ENCODE measurements at regions not wholly inside any gene's neighbourhood (a gene's known extent, or its start where the extent isn't known, plus 50 kb on each side); places are given as distances from the start of the nearest gene placed in this dataset.

DNA sequence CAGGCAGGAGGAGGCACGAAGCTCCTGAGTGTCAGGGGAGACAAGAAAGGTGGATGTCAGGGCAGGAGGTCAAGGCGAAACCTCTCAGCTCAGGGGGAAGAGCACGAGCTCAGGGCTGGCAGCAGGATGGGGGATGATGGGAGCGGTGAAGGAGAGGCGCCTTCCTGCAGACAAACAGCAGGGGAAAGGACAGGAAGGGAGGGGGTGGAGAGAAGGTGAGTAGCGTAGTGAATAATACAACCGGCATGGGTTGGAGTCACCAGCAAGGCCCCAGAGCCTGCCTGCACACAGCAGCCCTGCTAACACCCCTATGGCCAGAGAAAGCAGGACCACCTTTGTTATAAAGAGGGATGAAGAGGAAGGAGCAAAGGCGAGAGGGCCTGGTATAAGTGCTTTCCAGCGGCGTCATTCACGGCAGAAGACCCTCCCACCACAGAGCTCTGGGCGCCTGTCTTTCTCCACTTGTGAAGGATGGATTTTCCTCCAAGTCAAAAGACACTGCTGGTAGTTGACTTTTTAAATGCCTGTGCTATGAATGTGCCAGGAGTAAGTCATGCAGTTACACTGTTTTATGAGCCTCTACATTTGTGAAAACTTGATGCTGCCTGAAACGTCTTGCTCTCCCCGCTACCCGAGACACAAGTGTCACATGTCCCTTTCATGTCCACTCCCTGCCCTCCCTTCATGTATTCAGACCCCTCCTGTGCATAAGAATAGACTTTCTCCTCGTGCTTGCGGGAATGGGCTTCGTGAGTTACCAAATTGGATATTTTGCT is 84.8 kb upstream of the IRX1 start:
- TF ChIP-seq, protein P1, sequence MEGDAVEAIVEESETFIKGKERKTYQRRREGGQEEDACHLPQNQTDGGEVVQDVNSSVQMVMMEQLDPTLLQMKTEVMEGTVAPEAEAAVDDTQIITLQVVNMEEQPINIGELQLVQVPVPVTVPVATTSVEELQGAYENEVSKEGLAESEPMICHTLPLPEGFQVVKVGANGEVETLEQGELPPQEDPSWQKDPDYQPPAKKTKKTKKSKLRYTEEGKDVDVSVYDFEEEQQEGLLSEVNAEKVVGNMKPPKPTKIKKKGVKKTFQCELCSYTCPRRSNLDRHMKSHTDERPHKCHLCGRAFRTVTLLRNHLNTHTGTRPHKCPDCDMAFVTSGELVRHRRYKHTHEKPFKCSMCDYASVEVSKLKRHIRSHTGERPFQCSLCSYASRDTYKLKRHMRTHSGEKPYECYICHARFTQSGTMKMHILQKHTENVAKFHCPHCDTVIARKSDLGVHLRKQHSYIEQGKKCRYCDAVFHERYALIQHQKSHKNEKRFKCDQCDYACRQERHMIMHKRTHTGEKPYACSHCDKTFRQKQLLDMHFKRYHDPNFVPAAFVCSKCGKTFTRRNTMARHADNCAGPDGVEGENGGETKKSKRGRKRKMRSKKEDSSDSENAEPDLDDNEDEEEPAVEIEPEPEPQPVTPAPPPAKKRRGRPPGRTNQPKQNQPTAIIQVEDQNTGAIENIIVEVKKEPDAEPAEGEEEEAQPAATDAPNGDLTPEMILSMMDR (IDR thresholded peaks at IDR 0.05), result no peak
- Histone ChIP-seq H3K9me3 (no peaks in the 10 kb centered on the region), H3K27ac (no peak overlapping the region), H3K4me3 (no peak overlapping the region), H3K27me3 (no peaks in the 10 kb centered on the region), H3K4me1 (no peaks in the 10 kb centered on the region), H3K36me3 (no peaks in the 10 kb centered on the region)
- intact Hi-C loops (cut with DNase I), result no loop called here
- ATAC-seq, result no peak
- no peak for DNase-seq

DNA sequence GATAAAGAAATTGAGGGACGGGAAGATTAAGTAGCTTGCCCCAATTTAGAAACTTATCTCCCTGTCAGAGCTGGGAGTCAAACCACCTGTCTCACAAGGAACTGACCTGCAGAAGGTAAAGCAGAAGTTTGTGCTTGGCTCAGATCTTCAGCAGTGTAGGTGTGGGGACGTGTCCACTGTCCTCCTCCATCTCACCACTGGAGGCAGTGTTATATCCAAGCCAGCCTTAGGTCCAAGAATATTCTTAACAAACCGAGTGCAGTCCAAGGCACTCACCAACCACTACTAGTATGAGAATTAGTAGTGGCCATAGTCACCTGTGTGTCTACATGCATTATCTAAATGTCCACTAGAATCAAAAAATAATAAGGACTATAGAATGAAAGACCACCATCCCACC is 86.3 kb upstream of the IRX1 start:
- Histone ChIP-seq H3K27ac (no peak overlapping the region), H3K9me3 (no peaks in the 10 kb centered on the region), H3K4me1 (no peaks in the 10 kb centered on the region), H3K4me3 (no peak overlapping the region), H3K36me3 (no peaks in the 10 kb centered on the region), H3K27me3 (no peaks in the 10 kb centered on the region)
- intact Hi-C loops (cut with DNase I), result no loop called here
- DNase-seq, result no peak
- no peak for ATAC-seq
- TF ChIP-seq, protein P1 (IDR thresholded peaks at IDR 0.05), result peak; percentile 6

DNA sequence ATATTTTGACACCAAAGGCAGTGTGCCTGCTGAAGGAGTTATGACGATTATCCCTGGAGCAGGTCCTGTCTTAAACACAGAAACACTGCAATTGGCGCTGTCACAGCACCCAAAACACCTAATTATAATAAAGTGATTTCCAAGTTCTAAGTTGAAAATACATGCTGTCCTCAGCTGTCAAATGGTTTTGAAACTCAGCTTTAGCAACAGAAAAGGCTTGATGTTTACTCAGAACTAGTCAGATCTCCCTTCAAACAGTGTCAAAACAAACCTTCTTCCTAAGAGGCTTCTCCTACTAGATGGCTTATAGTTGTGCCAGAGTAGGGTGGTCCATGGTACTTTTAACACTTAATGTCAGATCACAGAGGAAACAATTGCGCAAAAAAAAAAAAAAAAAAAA is 87.2 kb upstream of the IRX1 start:
- ATAC-seq (no peak), DNase-seq (no peak)
- Histone ChIP-seq H3K27ac (no peak overlapping the region), H3K4me3 (no peak overlapping the region), H3K36me3 (no peaks in the 10 kb centered on the region), H3K9me3 (no peaks in the 10 kb centered on the region), H3K4me1 (no peaks in the 10 kb centered on the region), H3K27me3 (no peaks in the 10 kb centered on the region)
- intact Hi-C loops (cut with DNase I), result no loop called here
- TF ChIP-seq, protein P1 (IDR thresholded peaks at IDR 0.05), result no peak

DNA sequence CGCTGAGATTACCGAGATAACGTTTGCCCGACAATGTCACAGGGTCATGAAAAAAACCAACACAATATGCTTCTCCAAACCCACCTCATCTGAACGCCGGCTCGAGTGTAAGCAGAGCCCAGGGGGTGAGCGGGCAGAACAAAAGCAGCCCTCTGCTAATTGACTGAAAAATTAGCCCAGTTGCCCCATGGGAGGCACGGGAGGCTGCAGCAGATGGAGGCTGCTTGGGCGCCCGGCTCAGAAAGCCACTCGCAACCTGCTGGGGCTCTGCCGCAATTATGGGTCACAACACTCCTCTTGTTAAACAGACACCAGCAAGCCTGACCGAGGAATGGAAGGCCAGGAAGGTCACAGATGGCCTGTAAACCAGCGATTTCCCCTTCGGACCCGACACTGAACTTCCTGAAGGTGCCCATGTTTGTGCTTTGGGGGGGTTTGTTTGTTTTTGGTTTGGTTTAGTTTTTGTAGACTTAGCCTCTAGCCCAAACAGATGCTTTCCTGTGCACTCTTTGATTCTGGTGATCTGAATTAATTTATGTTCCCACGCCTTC is 104.6 kb upstream of the IRX1 start:
- DNase-seq (no peak), ATAC-seq (no peak)
- no peaks in the 10 kb centered on the region for H3K9me3 ChIP-seq
- TF ChIP-seq, protein P1 (IDR thresholded peaks at IDR 0.05), result no peak
- H3K36me3 ChIP-seq, result no peaks in the 10 kb centered on the region
- no peak overlapping the region for H3K4me3 ChIP-seq
- no peak overlapping the region for H3K27ac ChIP-seq
- H3K4me1 ChIP-seq, result no peaks in the 10 kb centered on the region
- H3K27me3 ChIP-seq, result no peaks in the 10 kb centered on the region
- intact Hi-C loops (cut with DNase I), result no loop called here

DNA sequence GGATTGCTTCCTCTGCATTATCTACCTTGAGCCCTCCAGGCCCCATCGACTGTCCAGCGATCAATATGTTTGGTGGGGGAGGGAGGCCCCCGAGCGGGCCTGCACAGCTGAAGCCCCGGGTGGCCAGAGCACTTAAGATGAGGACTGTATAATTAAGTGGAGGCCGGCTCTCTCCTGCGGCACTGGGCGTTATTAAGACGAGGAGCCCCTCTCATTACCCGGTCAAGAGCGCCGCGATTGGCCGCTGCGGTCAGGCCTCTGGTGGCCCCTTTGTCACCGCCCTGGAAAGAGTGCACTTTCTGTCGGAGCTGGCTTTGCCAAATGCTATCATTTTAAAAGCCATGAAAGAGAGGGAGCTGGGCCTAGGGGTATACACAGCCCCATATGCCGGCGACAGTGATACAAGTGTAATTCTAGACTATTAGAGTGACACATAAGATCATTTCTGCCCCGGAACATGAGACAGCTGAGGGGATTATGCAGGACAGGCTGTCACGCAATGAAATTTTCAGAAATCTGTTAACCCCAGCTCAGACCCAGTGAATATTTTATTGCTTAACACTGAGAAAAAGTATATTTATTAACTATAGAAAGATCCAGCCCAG is 106.3 kb upstream of the IRX1 start:
- ATAC-seq, result no peak
- no peaks in the 10 kb centered on the region for H3K9me3 ChIP-seq
- no peak overlapping the region for H3K27ac ChIP-seq
- DNase-seq, result no peak
- no peaks in the 10 kb centered on the region for H3K4me1 ChIP-seq
- no peaks in the 10 kb centered on the region for H3K36me3 ChIP-seq
- TF ChIP-seq, protein P1 (IDR thresholded peaks at IDR 0.05), result no peak
- intact Hi-C loops (cut with DNase I), result no loop called here
- no peaks in the 10 kb centered on the region for H3K27me3 ChIP-seq
- no peak overlapping the region for H3K4me3 ChIP-seq

Measured in upper lobe of right lung (tissue), 1 donor.